ENCODE measurements at regions not wholly inside any gene's neighbourhood (a gene's known extent, or its start where the extent isn't known, plus 50 kb on each side); places are given as distances from the start of the nearest gene placed in this dataset.
A peak's percentile ranks its signal among the peaks of the same experiment; 100 is the strongest.

GRCh38 chr4:138894011-138894410 is 121.6 kb upstream of the NOCT start:
- no peak for DNase-seq (ENCODE audit: low read depth in 4 of 4, low spot score in 3 of 4)

GRCh38 chr4:138892483-138893407 is 122.8 kb upstream of the NOCT start:
- no peak for DNase-seq (ENCODE audit: low read depth in 4 of 4, low spot score in 3 of 4)

GRCh38 chr4:138891631-138892031 is 124.0 kb upstream of the NOCT start:
- DNase-seq (ENCODE audit: low read depth in 4 of 4, low spot score in 3 of 4), result no peak

- DNase-seq (ENCODE audit: low read depth in 4 of 4, low spot score in 3 of 4), result no peak
Measured at GRCh38 chr4:138890891-138891570, 124.5 kb upstream of the NOCT start.

GRCh38 chr4:138889216-138889615 is 126.4 kb upstream of the NOCT start:
- DNase-seq (ENCODE audit: low read depth in 4 of 4, low spot score in 3 of 4), result no peak

- DNase-seq (ENCODE audit: low read depth in 4 of 4, low spot score in 3 of 4), result no peak
Measured at GRCh38 chr4:138887741-138888140, 127.8 kb upstream of the NOCT start.

- no peak for DNase-seq (ENCODE audit: low read depth in 4 of 4, low spot score in 3 of 4)
Measured at GRCh38 chr4:138887341-138887740, 128.2 kb upstream of the NOCT start.

GRCh38 chr4:138879757-138880156 is 135.8 kb upstream of the NOCT start:
- DNase-seq (ENCODE audit: low read depth in 4 of 4, low spot score in 3 of 4), result no peak

- no peak for DNase-seq (ENCODE audit: low read depth in 4 of 4, low spot score in 3 of 4)
Measured at GRCh38 chr4:138875891-138876608, 139.5 kb upstream of the NOCT start.

- DNase-seq (ENCODE audit: low read depth in 4 of 4, low spot score in 3 of 4), result no peak
Measured at GRCh38 chr4:138871555-138871875, 144.1 kb upstream of the NOCT start.

GRCh38 chr4:138870737-138871554 is 144.6 kb upstream of the NOCT start:
- DNase-seq (ENCODE audit: low read depth in 4 of 4, low spot score in 3 of 4), result peak; percentile 53 to 72 (median 70)

GRCh38 chr4:138869631-138870030 is 145.9 kb upstream of the NOCT start:
- DNase-seq (ENCODE audit: low read depth in 4 of 4, low spot score in 3 of 4), result no peak

GRCh38 chr4:138869165-138869564 is 146.4 kb upstream of the NOCT start:
- DNase-seq (ENCODE audit: low read depth in 4 of 4, low spot score in 3 of 4), result no peak

GRCh38 chr4:138868562-138868961 is 147.0 kb upstream of the NOCT start:
- no peak for DNase-seq (ENCODE audit: low read depth in 4 of 4, low spot score in 3 of 4)

- no peak for DNase-seq (ENCODE audit: low read depth in 4 of 4, low spot score in 3 of 4)
Measured at GRCh38 chr4:138867404-138867803, 148.2 kb upstream of the NOCT start.

- no peak for DNase-seq (ENCODE audit: low read depth in 4 of 4, low spot score in 3 of 4)
Measured at GRCh38 chr4:138866314-138866713, 149.3 kb upstream of the NOCT start.

GRCh38 chr4:138865765-138866164 is 149.8 kb upstream of the NOCT start:
- no peak for DNase-seq (ENCODE audit: low read depth in 4 of 4, low spot score in 3 of 4)

GRCh38 chr4:138864961-138865720 is 150.4 kb upstream of the NOCT start:
- no peak for DNase-seq (ENCODE audit: low read depth in 4 of 4, low spot score in 3 of 4)

GRCh38 chr4:138863160-138863559 is 152.4 kb upstream of the NOCT start:
- DNase-seq (ENCODE audit: low read depth in 4 of 4, low spot score in 3 of 4), result no peak

- no peak for DNase-seq (ENCODE audit: low read depth in 4 of 4, low spot score in 3 of 4)
Measured at GRCh38 chr4:138861135-138861534, 154.4 kb upstream of the NOCT start.
